Endothelial cell of umbilical vein (primary cell): ENCODE measurements at regions not wholly inside any gene's neighbourhood (a gene's known extent, or its start where the extent isn't known, plus 50 kb on each side); places are given as distances from the start of the nearest gene placed in this dataset.

Source experiments
- BruUV-seq: library from RNA; stranded (reverse); fragments of 400-500 nt; replicated peaks from 2 replicates; lab custom pipeline; 2021; lab: Mats Ljungman, UMichigan
- CTCF ChIA-PET: fragments of 300-600, 350-600 bp; sonication (Branson Sonifier 250); formaldehyde crosslinking; loops from one replicate; lab custom pipeline; 2021; ENCODE audit warnings: antibody characterized with exemption, inconsistent platforms; lab: Charles Lee
- POLR2A ChIA-PET: fragments of 300-600, 350-600 bp; sonication (Branson Sonifier 250); formaldehyde crosslinking; loops from one replicate; lab custom pipeline; 2021; ENCODE audit warnings: antibody characterized with exemption, inconsistent platforms; lab: Charles Lee
- DNase-seq: peaks from one replicate; pipeline ENCODE4 v3.0.0-alpha.2; 2011; ENCODE audit warnings: low read depth, low spot score
- FAIRE-seq: peaks from 2 replicates; lab custom pipeline; 2011; peaks lifted over from hg19 to GRCh38; lab: Jason Lieb, UNC
- H2AFZ ChIP-seq: 2 replicates; pipeline ENCODE4 v1.6.0; 2012; ENCODE audit warnings: low read depth, low read length, control low read depth, inconsistent platforms
- H3K27ac ChIP-seq: 2 replicates; pipeline ENCODE4 v1.5.1; 2011; ENCODE audit warnings: low read depth, mild to moderate bottlenecking, control low read depth, low read length, moderate library complexity; ENCODE audit not compliant: insufficient read depth
- H3K27me3 ChIP-seq, 2 experiments: 2 replicates each; pipeline versions ENCODE4 v1.6.0 to v1.6.1; 2011; ENCODE audit warnings: low read length in 2 of 2, mixed read lengths in 1 of 2; ENCODE audit not compliant: control insufficient read depth in 2 of 2, insufficient read depth in 2 of 2
- H3K36me3 ChIP-seq, 2 experiments: 2 replicates in 1 of 2; 3 replicates in 1 of 2; pipeline ENCODE4 v1.5.1; 2011; ENCODE audit warnings: low read length in 2 of 2, mild to moderate bottlenecking in 1 of 2, moderate library complexity in 1 of 2; ENCODE audit not compliant: control insufficient read depth in 2 of 2, insufficient read depth in 2 of 2; ENCODE audit errors: extremely low read depth in 1 of 2
- H3K4me1 ChIP-seq: 3 replicates; pipeline ENCODE4 v1.5.1; 2011; ENCODE audit warnings: mild to moderate bottlenecking, low read length; ENCODE audit not compliant: control insufficient read depth, insufficient read depth; ENCODE audit errors: extremely low read depth
- H3K4me2 ChIP-seq: 2 replicates; pipeline ENCODE4 v1.6.1; 2011; ENCODE audit warnings: low read length, control low read depth, mixed read lengths; ENCODE audit not compliant: insufficient read depth
- H3K4me3 ChIP-seq, 3 experiments: fragments of 200-600 bp in 1 of 3; sonication (generic), shearing (Covaris generic) in 1 of 3; replicated peaks in 1 of 3; 2 replicates each; pipeline ENCODE4 v1.5.1; 2011 to 2016; ENCODE audit warnings: control low read depth in 3 of 3, low read length in 3 of 3, mild to moderate bottlenecking in 2 of 3, inconsistent platforms in 1 of 3, low read depth in 1 of 3, moderate library complexity in 1 of 3; ENCODE audit not compliant: insufficient read depth in 1 of 3
- H3K79me2 ChIP-seq: 2 replicates; pipeline ENCODE4 v1.6.0; 2012; ENCODE audit warnings: low read length, inconsistent platforms; ENCODE audit not compliant: control insufficient read depth, insufficient read depth
- H3K9ac ChIP-seq: replicated peaks from 2 replicates; pipeline ENCODE3; 2011; ENCODE audit warnings: low read length, control low read depth; ENCODE audit not compliant: insufficient read depth; ENCODE audit errors: extremely low read depth
- H3K9me1 ChIP-seq: replicated peaks from 3 replicates; pipeline ENCODE4 v1.6.0; 2011; ENCODE audit warnings: mild to moderate bottlenecking, low read length; ENCODE audit not compliant: control insufficient read depth, insufficient read depth; ENCODE audit errors: extremely low read depth
- H3K9me3 ChIP-seq: replicated peaks from 2 replicates; pipeline ENCODE4 v1.5.1; 2012; ENCODE audit warnings: low read length, inconsistent platforms; ENCODE audit not compliant: control insufficient read depth, insufficient read depth
- H4K20me1 ChIP-seq: replicated peaks from 2 replicates; pipeline ENCODE3; 2011; ENCODE audit warnings: mild to moderate bottlenecking, low read length; ENCODE audit not compliant: control insufficient read depth, insufficient read depth; ENCODE audit errors: extremely low read depth
- CTCF ChIP-seq, 2 donors: IDR thresholded peaks; 1 replicate in 1 of 2; 2 replicates in 1 of 2; pipeline ENCODE4 v1.5.1; 2011; ENCODE audit warnings: low read length in 2 of 2, mild to moderate bottlenecking in 2 of 2, moderate library complexity in 2 of 2, control low read depth in 1 of 2, inconsistent platforms in 1 of 2, low read depth in 1 of 2; ENCODE audit not compliant: insufficient read depth in 1 of 2; ENCODE audit errors: extremely low read depth in 1 of 2
- EZH2 ChIP-seq: IDR thresholded peaks from 2 replicates; pipeline ENCODE4 v1.6.1; 2012; ENCODE audit warnings: borderline replicate concordance, low read depth, mild to moderate bottlenecking, moderate library complexity, low read length, inconsistent platforms; ENCODE audit not compliant: severe bottlenecking
- FOS ChIP-seq: IDR thresholded peaks from 2 replicates; pipeline ENCODE4 v1.6.1; 2011; ENCODE audit warnings: mild to moderate bottlenecking, low read length, moderate library complexity, borderline replicate concordance; ENCODE audit not compliant: insufficient read depth
- GATA2 ChIP-seq: IDR thresholded peaks from 2 replicates; pipeline ENCODE4 v1.7.0; 2011; ENCODE audit warnings: low read depth, mild to moderate bottlenecking, moderate library complexity, mixed read lengths, low read length; ENCODE audit not compliant: insufficient read length, insufficient read depth
- JUN ChIP-seq: IDR thresholded peaks from 2 replicates; pipeline ENCODE4 v1.6.1; 2011; ENCODE audit warnings: borderline replicate concordance, low read depth; ENCODE audit not compliant: insufficient read length, insufficient read depth
- MYC ChIP-seq: IDR thresholded peaks from one replicate; pipeline ENCODE4 v1.6.1; 2011; ENCODE audit warnings: mild to moderate bottlenecking, low read depth, low read length
- POLR2A ChIP-seq: IDR thresholded peaks from 2 replicates; pipeline ENCODE4 v1.6.1; 2012; ENCODE audit warnings: low read depth, mild to moderate bottlenecking, control low read depth, low read length
- POLR2AphosphoS5 ChIP-seq: IDR thresholded peaks from 2 replicates; pipeline ENCODE4 v1.6.1; 2012; ENCODE audit warnings: low read depth, mild to moderate bottlenecking, control low read depth, low read length, moderate library complexity; ENCODE audit not compliant: insufficient read depth
- dilution Hi-C: fragments of 300-500 bp; cut with MboI; formaldehyde crosslinking; loops from one replicate; pipeline ENCODE4 v1.15.0; 2019; ENCODE audit warnings: low sequenced_read_pairs; ENCODE audit not compliant: extremely low pct_ligation_motif_present
- intact Hi-C: fragments of 100-400 bp; cut with micrococcal nuclease; formaldehyde crosslinking; loops from one replicate; pipeline ENCODE4 v1.10.0; 2022
- TF ChIP-seq, protein P1 (sequence below): IDR thresholded peaks from 2 replicates; pipeline ENCODE4 v1.6.1; 2011; ENCODE audit not compliant: insufficient read depth, insufficient read length

GRCh38 chr2:172297950-172298349 is 129.4 kb upstream of the ITGA6 start:
- H4K20me1 ChIP-seq: no peaks in the 10 kb centered on the region
- H3K9me1 ChIP-seq: no peaks in the 10 kb centered on the region
- no peak overlapping the region for H3K4me3 ChIP-seq
- H3K9ac ChIP-seq: no peak overlapping the region
- no peak overlapping the region for H2AFZ ChIP-seq
- FAIRE-seq: no peak
- no peak overlapping the region for H3K4me2 ChIP-seq
- DNase-seq: no peak
- no peaks in the 10 kb centered on the region for H3K27me3 ChIP-seq
- no peaks in the 10 kb centered on the region for H3K36me3 ChIP-seq
- H3K4me1 ChIP-seq: no peaks in the 10 kb centered on the region
- no TSS peak for BruUV-seq
- CTCF ChIA-PET: interaction anchor here (1.9 kb wide), 1 partner anchor 164 kb away, joined by 5 read pairs; no protein-coding TSS in a partner anchor
- H3K27ac ChIP-seq: no peak overlapping the region
- dilution Hi-C loops: no loop called here
- no peaks in the 10 kb centered on the region for H3K9me3 ChIP-seq
- intact Hi-C loops: no loop called here
- TF ChIP-seq POLR2A (no peak), JUN (no peak), MYC (no peak), CTCF (IDR thresholded peaks at IDR 0.05; ENCODE audit: extremely low read depth in 1 of 2, insufficient read depth in 1 of 2, low read depth in 1 of 2, low read length in 2 of 2) (no peak), EZH2 (no peak), FOS (no peak), GATA2 (no peak), POLR2AphosphoS5 (no peak)
- TF ChIP-seq, protein P1, sequence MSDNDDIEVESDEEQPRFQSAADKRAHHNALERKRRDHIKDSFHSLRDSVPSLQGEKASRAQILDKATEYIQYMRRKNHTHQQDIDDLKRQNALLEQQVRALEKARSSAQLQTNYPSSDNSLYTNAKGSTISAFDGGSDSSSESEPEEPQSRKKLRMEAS: no peak
- no peaks in the 10 kb centered on the region for H3K79me2 ChIP-seq
- POLR2A ChIA-PET: no interaction called here
